Motor neuron (in vitro differentiated cells): ENCODE measurements at regions not wholly inside any gene's neighbourhood (a gene's known extent, or its start where the extent isn't known, plus 50 kb on each side); places are given as distances from the start of the nearest gene placed in this dataset.

Source experiments
- ATAC-seq, 8 experiments: fragments of 200-7000 bp; cut with Tn5 transposase; replicated peaks in 6 of 8; 2 replicates each; pipeline ENCODE4 v1.8.0; 2021; ENCODE audit warnings: mild to moderate bottlenecking in 8 of 8, moderate library complexity in 8 of 8
- H3K27ac ChIP-seq, 2 donors: fragments of 250-450 bp; sonication (Bioruptor Pico); 2 replicates each; pipeline ENCODE4 v1.9.0; 2021; ENCODE audit warnings: antibody characterized with exemption in 2 of 2, mild to moderate bottlenecking in 2 of 2, moderate library complexity in 1 of 2
- H3K4me1 ChIP-seq, 2 donors: fragments of 250-450 bp; sonication (Bioruptor Pico); replicated peaks in 1 of 2; 2 replicates each; pipeline ENCODE4 v1.6.1; 2021; ENCODE audit warnings: antibody characterized with exemption in 2 of 2, mild to moderate bottlenecking in 2 of 2, moderate library complexity in 1 of 2
- H3K4me3 ChIP-seq, 5 donors: fragments of 250-450 bp; sonication (Bioruptor Pico); 2 replicates each; pipeline ENCODE4 v1.9.0; 2021; ENCODE audit warnings: antibody characterized with exemption in 5 of 5, mild to moderate bottlenecking in 5 of 5, moderate library complexity in 4 of 5
- WGBS, 10 experiments: fragments of 450-650 bp; shearing (Covaris generic); methylation state at CpG; one replicate each; pipeline ENCODE4 v1.0.0; 2022; 5-methylcytosine and 5-hydroxymethylcytosine counted together
- in situ Hi-C, 9 experiments: fragments of 400-800 bp; cut with MboI; loops; one replicate each; pipeline ENCODE4 v1.15.0; 2021; ENCODE audit warnings: low sequenced_read_pairs in 9 of 9, low pct_unique_long_range_greater_than_20kb in 2 of 9; ENCODE audit not compliant: unreplicated experiment in 9 of 9

GRCh38 chr13:106660746-106661625, 93.0 kb upstream of the ARGLU1 start:
- Histone ChIP-seq H3K4me1 (peaks cover 21 to 32% of the 10 kb centered on the region in 2 donors), H3K4me3 (no peak overlapping the region), H3K27ac (no peak overlapping the region)
- 0 to 58% (median 32%) methylated on average over 1 to 6 of the region's 6 CpGs for WGBS, 10 experiments
- peak in 5 of 8 experiments; percentile 39 to 65 (median 55) for ATAC-seq
- in situ Hi-C loops = no loop called here

GRCh38 chr13:106657104-106657503, 89.2 kb upstream of the ARGLU1 start:
- in situ Hi-C loops = no loop called here
- no peak overlapping the region for H3K4me3 ChIP-seq
- no peak overlapping the region for H3K27ac ChIP-seq
- H3K4me1 ChIP-seq = peaks cover 21 to 35% of the 10 kb centered on the region in 2 donors
- WGBS, 10 experiments = 0 to 81% (median 46%) methylated on average over 1 to 3 of the region's 3 CpGs; no CpG with 5 or more reads in 2 of the 10 experiments
- ATAC-seq = peak in 4 of 8 experiments; percentile 50 to 78 (median 56)

GRCh38 chr13:106656186-106656585, 88.2 kb upstream of the ARGLU1 start:
- peaks cover 17 to 28% of the 10 kb centered on the region in 2 donors for H3K4me1 ChIP-seq
- ATAC-seq = peak in 2 of 8 experiments; percentile 67 to 83
- in situ Hi-C loops = no loop called here
- no peak overlapping the region for H3K4me3 ChIP-seq
- no peak overlapping the region for H3K27ac ChIP-seq
- WGBS, 10 experiments = 0 to 100% (median 60%) methylated on average over 1 of the region's 1 CpG; no CpG with 5 or more reads in 1 of the 10 experiments

DNA sequence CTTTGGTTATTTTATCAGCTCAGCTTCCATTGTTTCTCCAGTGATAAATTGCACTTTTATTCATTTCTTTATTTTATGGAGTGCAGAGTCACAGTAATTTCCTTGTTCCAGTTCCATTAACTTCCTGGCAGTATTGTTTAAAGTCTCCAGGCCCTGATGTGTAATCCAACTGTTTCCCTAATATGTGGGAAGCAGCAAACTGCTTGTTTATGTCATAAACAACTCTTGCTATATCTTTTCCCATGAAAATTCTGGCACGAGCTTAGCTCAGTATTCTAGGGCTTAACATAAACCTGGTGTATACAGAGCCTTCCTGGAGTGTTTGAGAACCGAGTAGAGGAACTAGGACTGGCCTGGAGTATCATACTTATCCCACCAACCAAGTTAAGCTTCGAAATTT, 83.5 kb upstream of the ARGLU1 start:
- H3K4me3 ChIP-seq = no peak overlapping the region

GRCh38 chr13:106650690-106651205, 82.8 kb upstream of the ARGLU1 start:
- Histone ChIP-seq H3K4me3 (no peak overlapping the region), H3K27ac (no peak overlapping the region), H3K4me1 (peaks cover 0 to 3% of the 10 kb centered on the region in 2 donors)
- in situ Hi-C loops = no loop called here
- ATAC-seq = no peak
- 60 to 100% (median 87%) methylated on average over 1 to 7 of the region's 7 CpGs; no CpG with 5 or more reads in 2 of the 10 experiments for WGBS, 10 experiments

More for the DNA sequence above, 83.5 kb upstream of the ARGLU1 start:
- H3K4me1 ChIP-seq = peaks cover 0 to 8% of the 10 kb centered on the region in 2 donors
- in situ Hi-C loops = no loop called here
- no peak for ATAC-seq
- WGBS, 10 experiments = 0 to 90% (median 81%) methylated on average over 2 to 3 of the region's 3 CpGs; no CpG with 5 or more reads in 1 of the 10 experiments
- no peak overlapping the region for H3K27ac ChIP-seq

DNA sequence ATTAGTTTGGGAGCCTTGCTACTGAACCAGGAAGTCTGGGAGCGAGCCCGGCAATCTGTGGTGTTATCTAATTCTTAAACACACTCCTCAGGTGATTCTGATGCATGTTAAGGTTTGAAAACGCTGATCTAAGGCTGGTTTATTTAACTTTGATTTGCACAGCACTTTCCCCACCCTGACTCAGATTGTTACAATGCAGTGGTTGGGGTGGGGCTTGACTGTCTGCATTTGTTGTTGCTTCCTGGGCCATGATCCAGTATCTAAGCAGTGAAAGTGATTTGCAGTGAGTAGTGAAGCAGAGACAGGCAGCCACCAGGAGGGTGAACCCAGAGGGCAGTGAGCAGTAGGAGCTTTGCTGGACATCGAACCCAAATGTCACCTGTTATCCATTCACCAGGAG, 81.6 kb upstream of the ARGLU1 start:
- Histone ChIP-seq H3K4me1 (peaks cover 0 to 3% of the 10 kb centered on the region in 2 donors), H3K27ac (no peak overlapping the region), H3K4me3 (no peak overlapping the region)
- in situ Hi-C loops = no loop called here
- WGBS, 10 experiments = 0 to 100% (median 83%) methylated on average over 1 to 4 of the region's 4 CpGs; no CpG with 5 or more reads in 3 of the 10 experiments
- ATAC-seq = peak in 3 of 8 experiments; percentile 61 to 99 (median 99)

DNA sequence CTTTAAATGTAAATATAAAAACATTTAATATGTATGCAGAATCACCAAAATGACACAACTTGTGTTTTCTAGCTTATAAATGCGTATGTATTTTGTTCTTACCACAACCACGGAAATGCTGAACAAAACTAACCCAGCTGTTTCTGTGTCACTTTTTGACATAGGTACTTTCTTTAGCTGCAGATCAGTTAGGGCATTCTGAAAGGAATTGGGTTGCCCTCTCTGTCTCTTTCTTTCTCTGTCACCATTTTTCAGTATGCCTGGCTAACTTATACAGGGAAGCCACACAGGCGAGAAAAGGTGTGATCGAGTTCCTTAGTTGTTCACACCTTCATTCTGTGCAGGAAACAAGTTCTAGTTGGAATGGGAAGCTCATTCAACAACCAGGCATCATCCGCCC, 72.6 kb upstream of the ARGLU1 start:
- WGBS, 10 experiments = 30 to 98% (median 86%) methylated on average over 2 to 5 of the region's 5 CpGs
- no peak for ATAC-seq
- in situ Hi-C loops = no loop called here
- Histone ChIP-seq H3K4me1 (no peaks in the 10 kb centered on the region), H3K4me3 (no peak overlapping the region), H3K27ac (no peak overlapping the region)

- H3K4me1 ChIP-seq = no peaks in the 10 kb centered on the region
- WGBS, 10 experiments = 40 to 80% (median 75%) methylated on average over 1 to 2 of the region's 2 CpGs; no CpG with 5 or more reads in 6 of the 10 experiments
- H3K27ac ChIP-seq = no peak overlapping the region
- in situ Hi-C loops = no loop called here
- H3K4me3 ChIP-seq = no peak overlapping the region
- no peak for ATAC-seq
Measured at GRCh38 chr13:106637519-106637918, 69.6 kb upstream of the ARGLU1 start.

GRCh38 chr13:106636492-106636891, 68.6 kb upstream of the ARGLU1 start:
- Histone ChIP-seq H3K4me1 (no peaks in the 10 kb centered on the region), H3K27ac (no peak overlapping the region), H3K4me3 (no peak overlapping the region)
- no peak for ATAC-seq
- in situ Hi-C loops = no loop called here
- WGBS, 10 experiments = 0 to 94% (median 83%) methylated on average over 1 to 3 of the region's 3 CpGs; no CpG with 5 or more reads in 3 of the 10 experiments

GRCh38 chr13:106635616-106636015, 67.7 kb upstream of the ARGLU1 start:
- no peak for ATAC-seq
- in situ Hi-C loops = no loop called here

GRCh38 chr13:106633321-106633720, 65.4 kb upstream of the ARGLU1 start:
- Histone ChIP-seq H3K27ac (no peak overlapping the region), H3K4me1 (peaks cover 0 to 6% of the 10 kb centered on the region in 2 donors), H3K4me3 (no peak overlapping the region)
- no peak for ATAC-seq
- WGBS, 10 experiments = 27 to 100% (median 85%) methylated on average over 1 to 5 of the region's 5 CpGs
- in situ Hi-C loops = no loop called here

More at GRCh38 chr13:106635616-106636015, 67.7 kb upstream of the ARGLU1 start:
- Histone ChIP-seq H3K27ac (no peak overlapping the region), H3K4me3 (no peak overlapping the region), H3K4me1 (peaks cover 0 to 1% of the 10 kb centered on the region in 2 donors)
- 17 to 100% (median 88%) methylated on average over 1 to 7 of the region's 9 CpGs; no CpG with 5 or more reads in 1 of the 10 experiments for WGBS, 10 experiments

GRCh38 chr13:106630650-106631049, 62.7 kb upstream of the ARGLU1 start:
- 0 to 80% (median 39%) methylated on average over 1 to 5 of the region's 6 CpGs; no CpG with 5 or more reads in 3 of the 10 experiments for WGBS, 10 experiments
- in situ Hi-C loops = no loop called here
- no peak for ATAC-seq
- H3K27ac ChIP-seq = no peak overlapping the region
- H3K4me1 ChIP-seq = peaks cover 0 to 6% of the 10 kb centered on the region in 2 donors
- H3K4me3 ChIP-seq = no peak overlapping the region

DNA sequence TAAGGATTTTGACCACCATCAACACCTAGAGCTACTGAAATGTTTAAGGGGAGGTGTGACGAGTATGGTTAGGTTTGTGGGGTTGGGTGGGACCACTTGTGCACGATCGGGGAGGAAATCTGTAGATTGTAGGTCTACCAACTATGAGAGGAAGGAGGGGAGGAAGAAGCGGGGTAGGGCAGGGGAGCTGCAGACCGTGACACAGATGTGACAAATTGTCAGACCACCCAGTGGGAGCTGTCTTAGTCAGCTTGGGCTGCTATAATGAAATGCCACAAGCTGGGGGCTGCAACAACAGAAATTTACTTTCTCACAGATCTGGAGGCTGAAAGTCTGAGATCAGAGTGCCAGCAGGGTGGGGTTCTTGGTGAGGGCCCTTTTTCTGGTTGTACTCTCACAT, 62.2 kb upstream of the ARGLU1 start:
- peaks cover 0 to 6% of the 10 kb centered on the region in 2 donors for H3K4me1 ChIP-seq
- 63 to 70% methylated on average over 2 of the region's 5 CpGs; no CpG with 5 or more reads in 8 of the 10 experiments for WGBS, 10 experiments
- H3K4me3 ChIP-seq = no peak overlapping the region
- in situ Hi-C loops = no loop called here
- no peak overlapping the region for H3K27ac ChIP-seq
- ATAC-seq = no peak
